HG02678 (cell line): ENCODE measurements at regions not wholly inside any gene's neighbourhood (a gene's known extent, or its start where the extent isn't known, plus 50 kb on each side); places are given as distances from the start of the nearest gene placed in this dataset.
A peak's percentile ranks its signal among the peaks of the same experiment; 100 is the strongest.

Experiments
- ATAC-seq: cut with Tn5 transposase; IDR thresholded peaks from one replicate; pipeline ENCODE4 v1.9.1; 2021; ENCODE audit warnings: mild to moderate bottlenecking, moderate library complexity; ENCODE audit not compliant: unreplicated experiment

DNA sequence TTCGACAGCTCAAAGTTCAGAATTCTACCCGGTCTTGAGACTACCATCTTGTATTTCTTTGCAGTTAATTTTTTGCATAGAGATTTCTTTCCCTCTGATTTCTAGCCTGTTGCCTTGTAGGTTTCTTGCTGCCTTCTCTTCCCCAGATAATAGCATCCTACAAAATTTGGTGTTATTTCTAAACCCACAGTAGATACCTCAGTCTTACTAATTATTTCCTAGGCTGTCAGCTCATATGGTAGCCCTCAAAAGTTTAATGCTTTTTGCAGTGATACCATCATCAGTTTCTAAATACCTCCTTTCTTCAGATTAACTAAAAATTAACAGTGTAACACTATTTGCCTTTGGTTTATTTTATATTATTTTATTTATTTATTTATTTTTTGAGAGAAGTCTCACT, 61.9 kb upstream of the TMPO start:
- no peak for ATAC-seq

DNA sequence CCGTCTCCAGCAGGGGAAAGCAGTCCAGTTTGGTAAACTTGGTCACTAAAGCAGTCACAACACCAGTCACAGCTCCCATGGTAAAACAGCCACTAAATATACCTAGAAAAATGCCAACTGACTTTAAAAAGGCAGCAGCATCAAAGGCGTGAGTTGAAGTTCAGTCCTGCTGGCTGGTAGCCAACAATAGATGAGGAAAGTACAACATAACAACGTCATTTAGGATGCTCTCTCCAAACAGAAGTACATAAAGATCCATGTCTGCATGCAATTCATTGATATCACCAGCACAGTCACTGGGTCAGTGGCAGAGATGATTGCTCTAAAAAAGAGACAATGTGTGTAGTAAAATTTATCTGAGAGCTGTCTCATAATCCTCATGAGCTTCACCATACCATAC, 59.3 kb upstream of the TMPO start:
- ATAC-seq: no peak

DNA sequence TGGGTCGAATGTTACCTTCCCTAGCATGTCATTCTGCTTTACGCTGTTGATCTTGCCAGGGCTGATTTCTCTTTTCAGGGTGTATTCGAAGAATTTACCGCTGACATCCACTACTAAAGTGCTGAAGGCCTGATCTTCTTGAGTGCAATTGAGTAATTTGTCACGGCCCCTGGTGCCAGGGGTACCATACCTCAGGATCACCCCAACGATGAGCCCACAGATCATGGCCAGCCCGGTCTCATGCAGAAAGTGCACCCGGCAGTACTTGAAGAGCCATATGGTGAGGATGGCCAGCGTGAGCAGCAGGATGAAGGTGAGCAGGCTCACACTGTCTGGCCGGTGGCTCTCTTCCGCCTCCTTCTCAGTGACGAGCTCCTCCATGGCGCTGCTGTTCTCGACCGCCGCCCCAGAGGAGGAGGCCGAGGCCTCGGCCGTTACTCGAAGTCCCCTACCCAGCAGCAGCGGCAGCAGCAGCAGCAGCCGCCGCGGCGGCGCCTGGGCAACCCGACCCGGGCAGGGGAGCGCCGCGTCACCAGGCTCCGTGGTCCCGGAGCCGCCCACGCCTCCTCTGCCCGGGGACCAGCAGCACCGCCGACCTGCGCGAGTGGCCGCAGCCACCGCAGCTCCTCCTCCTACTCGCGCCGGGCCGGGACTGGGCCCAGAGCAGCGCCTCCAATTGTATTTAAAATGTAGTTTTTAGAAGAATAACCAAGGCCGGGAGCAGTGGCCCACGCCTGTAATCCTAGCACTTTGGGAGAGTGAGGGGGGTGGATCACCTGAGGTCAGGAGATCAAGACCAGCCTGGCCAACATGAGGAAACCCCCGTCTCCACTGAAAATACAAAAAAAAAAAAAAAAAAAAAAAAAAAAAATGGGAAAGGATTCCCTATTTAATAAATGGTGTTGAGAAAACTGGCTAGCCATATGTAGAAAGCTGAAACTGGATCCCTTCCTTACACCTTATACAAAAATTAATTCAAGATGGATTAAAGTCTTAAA, 58.5 kb upstream of the TMPO start:
- ATAC-seq: peak; percentile 82

DNA sequence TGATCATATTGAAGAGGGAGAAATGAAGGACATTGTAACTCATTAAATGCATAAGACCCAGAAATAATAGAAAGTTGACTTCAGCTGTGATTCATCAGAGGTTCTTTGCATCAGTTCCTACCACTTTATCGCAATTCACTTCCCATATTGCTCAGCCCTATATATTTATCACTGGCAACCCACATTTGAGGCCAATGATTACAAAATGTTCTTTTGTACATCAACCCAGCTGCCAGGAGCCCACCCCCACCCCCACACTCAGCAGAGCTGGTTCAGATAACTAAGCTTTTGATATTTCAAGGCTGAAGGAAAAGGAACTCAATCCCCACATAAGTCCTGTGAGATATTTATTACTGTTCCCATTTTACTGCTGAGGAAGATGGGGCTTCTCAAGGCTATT, 51.2 kb upstream of the TMPO start:
- ATAC-seq: no peak

DNA sequence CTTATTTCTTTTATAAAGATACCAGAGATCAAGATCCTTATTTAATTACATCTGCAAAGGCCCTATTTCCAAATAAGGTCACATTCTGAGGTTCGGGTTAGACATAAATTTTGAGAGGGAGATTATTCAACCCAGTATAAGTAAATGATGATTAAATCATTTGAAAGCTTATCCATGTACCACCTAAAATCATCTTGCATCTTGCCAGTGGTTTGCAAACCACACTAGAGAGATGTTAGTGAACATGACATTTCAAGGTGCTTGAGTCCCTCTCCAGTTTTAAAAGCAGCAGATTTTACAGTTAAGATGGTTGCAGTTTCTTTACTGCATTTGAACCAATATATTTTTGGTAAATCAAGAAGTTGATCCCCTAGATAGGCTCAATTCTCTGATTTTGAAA, 49.9 kb upstream of the TMPO start:
- ATAC-seq: no peak
